GM23338 (cell line): ENCODE measurements at regions not wholly inside any gene's neighbourhood (a gene's known extent, or its start where the extent isn't known, plus 50 kb on each side); places are given as distances from the start of the nearest gene placed in this dataset.

Experiments
- ATAC-seq: fragments of 200-7000 bp; cut with Tn5 transposase; 3 replicates; pipeline ENCODE4 v1.9.1; 2020
- DNase-seq: peaks from one replicate; pipeline ENCODE4 v3.0.0-alpha.2; 2015; ENCODE audit warnings: low spot score
- H2AFZ ChIP-seq: fragments of 200-600 bp; sonication (generic); 2 replicates; pipeline ENCODE4 v1.8.0; 2016; ENCODE audit warnings: antibody characterized with exemption, mild to moderate bottlenecking, moderate library complexity
- H3F3A ChIP-seq: fragments of 200-600 bp; sonication (generic); replicated peaks from 2 replicates; pipeline ENCODE4 v1.8.0; 2017; ENCODE audit warnings: antibody characterized with exemption, mixed run types, low read depth
- H3K27ac ChIP-seq: fragments of 200-600 bp; sonication (generic); 2 replicates; pipeline ENCODE4 v1.6.1; 2016; ENCODE audit warnings: low read depth
- H3K27me3 ChIP-seq: fragments of 200-600 bp; sonication (generic); 2 replicates; pipeline ENCODE4 v1.8.0; 2016; ENCODE audit warnings: mild to moderate bottlenecking, mixed run types, moderate library complexity; ENCODE audit not compliant: insufficient read depth
- H3K36me3 ChIP-seq: fragments of 200-600 bp; sonication (generic); 2 replicates; pipeline ENCODE4 v1.8.0; 2016; ENCODE audit warnings: mild to moderate bottlenecking; ENCODE audit not compliant: insufficient read depth
- H3K4me1 ChIP-seq: fragments of 200-600 bp; sonication (generic); 2 replicates; pipeline ENCODE4 v1.8.0; 2016; ENCODE audit warnings: mild to moderate bottlenecking, moderate library complexity; ENCODE audit not compliant: insufficient read depth
- H3K4me2 ChIP-seq: fragments of 200-600 bp; sonication (generic); 2 replicates; pipeline ENCODE4 v1.7.1; 2017; ENCODE audit warnings: mixed run types
- H3K4me3 ChIP-seq: fragments of 200-600 bp; sonication (generic); 2 replicates; pipeline ENCODE4 v1.6.1; 2016; ENCODE audit warnings: mixed run types
- H3K79me2 ChIP-seq: fragments of 200-600 bp; sonication (generic); replicated peaks from 2 replicates; pipeline ENCODE4 v1.8.0; 2017; ENCODE audit warnings: mild to moderate bottlenecking; ENCODE audit not compliant: insufficient read depth
- H3K9me2 ChIP-seq: fragments of 200-600 bp; sonication (generic); 2 replicates; pipeline ENCODE4 v1.8.0; 2017; ENCODE audit not compliant: insufficient read depth
- H4K20me1 ChIP-seq: fragments of 200-600 bp; sonication (generic); replicated peaks from 2 replicates; pipeline ENCODE4 v1.8.0; 2017; ENCODE audit warnings: mild to moderate bottlenecking; ENCODE audit not compliant: insufficient read depth
- H3K27ac Mint-ChIP-seq: 2 replicates; pipeline ENCODE4 v1.8.0; 2020; ENCODE audit warnings: inconsistent platforms, mild to moderate bottlenecking, moderate library complexity, mixed read lengths
- H3K27me3 Mint-ChIP-seq: 3 replicates; pipeline ENCODE4 v1.8.0; 2022; ENCODE audit warnings: low read depth, mild to moderate bottlenecking, moderate library complexity, mixed read lengths, inconsistent platforms; ENCODE audit not compliant: insufficient read depth, poor library complexity
- H3K36me3 Mint-ChIP-seq: 3 replicates; pipeline ENCODE4 v1.8.0; 2021; ENCODE audit warnings: low read depth, mild to moderate bottlenecking, inconsistent platforms, moderate library complexity, mixed read lengths
- H3K4me1 Mint-ChIP-seq: 3 replicates; pipeline ENCODE4 v1.8.0; 2020; ENCODE audit warnings: mild to moderate bottlenecking, inconsistent platforms, mixed read lengths
- H3K4me3 Mint-ChIP-seq: 3 replicates; pipeline ENCODE4 v1.8.0; 2021; ENCODE audit warnings: moderate library complexity, mild to moderate bottlenecking, inconsistent platforms, mixed read lengths
- H3K9me3 Mint-ChIP-seq: 3 replicates; pipeline ENCODE4 v1.8.0; 2020; ENCODE audit warnings: moderate library complexity, mild to moderate bottlenecking, inconsistent platforms, mixed read lengths
- CREB1 ChIP-seq: fragments of 250-450 bp; sonication (Bioruptor Pico); IDR thresholded peaks from 2 replicates; pipeline ENCODE4 v1.5.0; 2020; ENCODE audit warnings: low read depth, mild to moderate bottlenecking, moderate library complexity
- CTCF ChIP-seq, 2 experiments: fragments of 200-600 bp in 1 of 2; sonication (generic) in 1 of 2; conservative IDR thresholded peaks; 2 replicates each; pipeline versions ENCODE4 v1.5.1 to v1.6.1; 2016 to 2017; ENCODE audit warnings: antibody characterized with exemption in 2 of 2, low read depth in 2 of 2, mild to moderate bottlenecking in 2 of 2, moderate library complexity in 1 of 2
- EZH2 ChIP-seq: fragments of 200-600 bp; sonication (generic); IDR thresholded peaks from one replicate; pipeline ENCODE4 v1.8.0; 2017; ENCODE audit warnings: antibody characterized with exemption, mild to moderate bottlenecking, low read depth; ENCODE audit not compliant: unreplicated experiment
- EZH2phosphoT487 ChIP-seq: fragments of 200-600 bp; sonication (generic); IDR thresholded peaks from one replicate; pipeline ENCODE4 v1.8.1; 2018; ENCODE audit warnings: antibody characterized with exemption; ENCODE audit not compliant: unreplicated experiment
- JUNB ChIP-seq: IDR thresholded peaks from one replicate; pipeline ENCODE4 v1.6.1; 2016; ENCODE audit warnings: antibody characterized with exemption; ENCODE audit not compliant: unreplicated experiment
- NANOG ChIP-seq: IDR thresholded peaks from 2 replicates; pipeline ENCODE4 v1.6.1; 2016; ENCODE audit warnings: antibody characterized with exemption, borderline replicate concordance
- POLR2AphosphoS5 ChIP-seq: IDR thresholded peaks from 2 replicates; pipeline ENCODE4 v1.6.1; 2016; ENCODE audit warnings: antibody characterized with exemption, low read depth
- STAT1 ChIP-seq: IDR thresholded peaks from one replicate; pipeline ENCODE4 v1.6.1; 2016; ENCODE audit warnings: antibody characterized with exemption; ENCODE audit not compliant: unreplicated experiment
- ZNF114 ChIP-seq: fragments of 250-450 bp; sonication (Bioruptor Pico); IDR thresholded peaks from 2 replicates; pipeline ENCODE4 v1.5.0; 2020; ENCODE audit warnings: mild to moderate bottlenecking, moderate library complexity
- TF ChIP-seq, protein P1 (sequence below): IDR thresholded peaks from one replicate; pipeline ENCODE4 v1.6.1; 2018; ENCODE audit warnings: antibody characterized with exemption; ENCODE audit not compliant: unreplicated experiment

GRCh38 chr2:175247159-175247558 lies 65.6 kb upstream of the ATP5MC3 start (continued):
- TF ChIP-seq CTCF (conservative IDR thresholded peaks at IDR 0.05; ENCODE audit: low read depth in 2 of 2), result no peak
- no peak for TF ChIP-seq NANOG
- TF ChIP-seq JUNB, result no peak

GRCh38 chr2:175244697-175245096 lies 63.2 kb upstream of the ATP5MC3 start:
- no peak overlapping the region for H3K4me3 ChIP-seq

DNA sequence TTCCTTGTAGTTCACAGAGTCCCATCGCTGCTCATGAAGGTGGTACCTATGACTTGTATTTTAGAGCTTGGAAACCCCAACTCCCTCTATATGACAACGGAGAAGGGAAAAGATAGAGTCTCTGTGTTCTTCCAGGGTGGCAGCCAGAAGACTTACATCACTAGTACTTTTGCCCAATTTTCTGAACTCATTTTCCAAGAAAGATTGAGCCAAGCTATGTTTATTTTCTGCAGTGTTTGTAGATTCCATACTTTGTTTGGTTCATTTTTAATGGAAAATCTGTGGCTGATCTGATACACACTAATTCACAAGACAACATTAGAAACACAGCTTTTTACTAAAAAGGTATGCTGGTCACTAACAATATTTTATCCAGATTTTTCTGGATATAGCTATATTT lies 60.2 kb upstream of the ATP5MC3 start:
- no peaks in the 10 kb centered on the region for H3K27me3 Mint-ChIP-seq
- Histone ChIP-seq H3K4me1 (no peaks in the 10 kb centered on the region), H4K20me1 (no peaks in the 10 kb centered on the region), H3K4me3 (no peak overlapping the region), H2AFZ (no peak overlapping the region), H3K27me3 (no peaks in the 10 kb centered on the region), H3K79me2 (no peaks in the 10 kb centered on the region), H3K4me2 (no peak overlapping the region), H3F3A (no peaks in the 10 kb centered on the region), H3K27ac (no peak overlapping the region), H3K9me2 (no peaks in the 10 kb centered on the region), H3K36me3 (no peaks in the 10 kb centered on the region)
- H3K27ac Mint-ChIP-seq, result no peak overlapping the region
- no peak overlapping the region for H3K4me3 Mint-ChIP-seq
- peaks cover 13% of the 10 kb centered on the region; the same call in 2 of the 3 replicates for H3K36me3 Mint-ChIP-seq
- no peak for DNase-seq
- ATAC-seq, result no peak
- peaks cover 32% of the 10 kb centered on the region for H3K9me3 Mint-ChIP-seq
- H3K4me1 Mint-ChIP-seq, result no peaks in the 10 kb centered on the region
- TF ChIP-seq CTCF (conservative IDR thresholded peaks at IDR 0.05; ENCODE audit: low read depth in 2 of 2) (no peak), POLR2AphosphoS5 (no peak), EZH2 (no peak), NANOG (no peak), STAT1 (no peak), EZH2phosphoT487 (no peak), CREB1 (no peak)
- TF ChIP-seq, protein P1, sequence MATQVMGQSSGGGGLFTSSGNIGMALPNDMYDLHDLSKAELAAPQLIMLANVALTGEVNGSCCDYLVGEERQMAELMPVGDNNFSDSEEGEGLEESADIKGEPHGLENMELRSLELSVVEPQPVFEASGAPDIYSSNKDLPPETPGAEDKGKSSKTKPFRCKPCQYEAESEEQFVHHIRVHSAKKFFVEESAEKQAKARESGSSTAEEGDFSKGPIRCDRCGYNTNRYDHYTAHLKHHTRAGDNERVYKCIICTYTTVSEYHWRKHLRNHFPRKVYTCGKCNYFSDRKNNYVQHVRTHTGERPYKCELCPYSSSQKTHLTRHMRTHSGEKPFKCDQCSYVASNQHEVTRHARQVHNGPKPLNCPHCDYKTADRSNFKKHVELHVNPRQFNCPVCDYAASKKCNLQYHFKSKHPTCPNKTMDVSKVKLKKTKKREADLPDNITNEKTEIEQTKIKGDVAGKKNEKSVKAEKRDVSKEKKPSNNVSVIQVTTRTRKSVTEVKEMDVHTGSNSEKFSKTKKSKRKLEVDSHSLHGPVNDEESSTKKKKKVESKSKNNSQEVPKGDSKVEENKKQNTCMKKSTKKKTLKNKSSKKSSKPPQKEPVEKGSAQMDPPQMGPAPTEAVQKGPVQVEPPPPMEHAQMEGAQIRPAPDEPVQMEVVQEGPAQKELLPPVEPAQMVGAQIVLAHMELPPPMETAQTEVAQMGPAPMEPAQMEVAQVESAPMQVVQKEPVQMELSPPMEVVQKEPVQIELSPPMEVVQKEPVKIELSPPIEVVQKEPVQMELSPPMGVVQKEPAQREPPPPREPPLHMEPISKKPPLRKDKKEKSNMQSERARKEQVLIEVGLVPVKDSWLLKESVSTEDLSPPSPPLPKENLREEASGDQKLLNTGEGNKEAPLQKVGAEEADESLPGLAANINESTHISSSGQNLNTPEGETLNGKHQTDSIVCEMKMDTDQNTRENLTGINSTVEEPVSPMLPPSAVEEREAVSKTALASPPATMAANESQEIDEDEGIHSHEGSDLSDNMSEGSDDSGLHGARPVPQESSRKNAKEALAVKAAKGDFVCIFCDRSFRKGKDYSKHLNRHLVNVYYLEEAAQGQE, result no peak

More at GRCh38 chr2:175244697-175245096, 63.2 kb upstream of the ATP5MC3 start:
- H3K27me3 ChIP-seq, result no peaks in the 10 kb centered on the region
- DNase-seq (no peak), ATAC-seq (no peak)
- Mint-ChIP-seq H3K27me3 (no peaks in the 10 kb centered on the region), H3K9me3 (peaks cover 12% of the 10 kb centered on the region), H3K4me1 (no peaks in the 10 kb centered on the region), H3K36me3 (peaks cover 4% of the 10 kb centered on the region; the same call in 1 of the 3 replicates), H3K27ac (no peak overlapping the region), H3K4me3 (no peak overlapping the region)
- H3K27ac ChIP-seq, result no peak overlapping the region
- no peaks in the 10 kb centered on the region for H3K4me1 ChIP-seq
- no peaks in the 10 kb centered on the region for H3K36me3 ChIP-seq
- TF ChIP-seq ZNF114 (CRISPR knock-in tag), result no peak
- no peak for TF ChIP-seq NANOG
- no peak for TF ChIP-seq JUNB
- TF ChIP-seq, protein P1, result no peak
- 0 out of 2 replicates have a peak, but pooled peaks cover 4% of the 10 kb centered on the region for H3K9me2 ChIP-seq
- no peak overlapping the region for H2AFZ ChIP-seq
- no peaks in the 10 kb centered on the region for H3F3A ChIP-seq
- no peak overlapping the region for H3K4me2 ChIP-seq
- H3K79me2 ChIP-seq, result no peaks in the 10 kb centered on the region
- H4K20me1 ChIP-seq, result no peaks in the 10 kb centered on the region
